ENCODE measurements at regions not wholly inside any gene's neighbourhood (a gene's known extent, or its start where the extent isn't known, plus 50 kb on each side); places are given as distances from the start of the nearest gene placed in this dataset.

DNA sequence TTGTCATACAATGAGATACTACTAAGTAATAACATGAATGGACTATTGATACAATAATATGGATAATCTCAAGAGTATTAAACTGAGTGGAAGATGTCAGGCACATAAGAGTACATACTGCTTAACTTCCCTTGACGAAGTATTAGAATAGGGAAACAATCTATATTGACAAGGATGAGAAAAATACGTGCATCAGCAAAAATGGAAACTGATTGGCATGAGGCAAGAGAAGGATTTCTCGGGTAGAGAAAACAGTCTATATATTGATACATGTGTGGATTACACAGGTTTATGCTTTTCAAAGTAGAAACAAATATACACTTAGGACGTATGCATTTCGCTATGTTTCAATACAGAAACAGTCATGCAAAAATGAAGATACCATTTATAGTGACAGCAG is 57.4 kb downstream of the PRR20E start:
- 92 to 96% methylated on average over 3 to 5 of the region's 5 CpGs for WGBS, 2 experiments (ENCODE audit: insufficient coverage in 1 of 2, insufficient read length in 1 of 2)
- no peak overlapping the region for H3K27ac ChIP-seq (ENCODE audit: low read depth, low read length)
- no peak for DNase-seq
- H3K9ac ChIP-seq (ENCODE audit: extremely low read depth, low read length, poor library complexity, severe bottlenecking) = no peak overlapping the region
- no peaks in the 10 kb centered on the region for H3K9me3 ChIP-seq (ENCODE audit: control insufficient read depth, low read length)
- Mint-ChIP-seq H3K9me3 (no peaks in the 10 kb centered on the region), H3K4me1 (no peaks in the 10 kb centered on the region), H3K27ac (no peak overlapping the region), H3K27me3 (ENCODE audit: insufficient read depth) (no peaks in the 10 kb centered on the region), H3K4me3 (no peak overlapping the region), H3K36me3 (ENCODE audit: low read depth) (no peaks in the 10 kb centered on the region)
- no peaks in the 10 kb centered on the region for H3K4me1 ChIP-seq (ENCODE audit: control insufficient read depth, insufficient read depth, low read length)
- TF ChIP-seq CTCF (conservative IDR thresholded peaks at IDR 0.05) = no peak
- no peak overlapping the region for H3K4me3 ChIP-seq (ENCODE audit: low read length)
- H3K36me3 ChIP-seq (ENCODE audit: control insufficient read depth, insufficient read depth, low read length) = no peaks in the 10 kb centered on the region
- no peaks in the 10 kb centered on the region for H3K27me3 ChIP-seq (ENCODE audit: control insufficient read depth, insufficient read depth, low read length, poor library complexity, severe bottlenecking)

GRCh38 chr13:57250472-57250871 is 83.5 kb downstream of the PRR20E start:
- Mint-ChIP-seq H3K9me3 (no peaks in the 10 kb centered on the region), H3K4me3 (no peak overlapping the region), H3K27ac (no peak overlapping the region), H3K4me1 (no peaks in the 10 kb centered on the region), H3K27me3 (ENCODE audit: insufficient read depth) (peaks cover 4% of the 10 kb centered on the region), H3K36me3 (ENCODE audit: low read depth) (no peaks in the 10 kb centered on the region)
- Histone ChIP-seq H3K9me3 (ENCODE audit: control insufficient read depth, low read length) (no peaks in the 10 kb centered on the region), H3K9ac (ENCODE audit: extremely low read depth, low read length, poor library complexity, severe bottlenecking) (no peak overlapping the region), H3K27me3 (ENCODE audit: control insufficient read depth, insufficient read depth, low read length, poor library complexity, severe bottlenecking) (no peaks in the 10 kb centered on the region), H3K27ac (ENCODE audit: low read depth, low read length) (no peak overlapping the region), H3K4me1 (ENCODE audit: control insufficient read depth, insufficient read depth, low read length) (no peaks in the 10 kb centered on the region), H3K4me3 (ENCODE audit: low read length) (no peak overlapping the region), H3K36me3 (ENCODE audit: control insufficient read depth, insufficient read depth, low read length) (no peaks in the 10 kb centered on the region)
- TF ChIP-seq CTCF (conservative IDR thresholded peaks at IDR 0.05) = no peak
- no peak for DNase-seq
- WGBS, 2 experiments (ENCODE audit: insufficient coverage in 1 of 2, insufficient read length in 1 of 2) = 87% methylated on average over 1 of the region's 2 CpGs; no CpG with 5 or more reads in 1 of the 2 experiments

DNA sequence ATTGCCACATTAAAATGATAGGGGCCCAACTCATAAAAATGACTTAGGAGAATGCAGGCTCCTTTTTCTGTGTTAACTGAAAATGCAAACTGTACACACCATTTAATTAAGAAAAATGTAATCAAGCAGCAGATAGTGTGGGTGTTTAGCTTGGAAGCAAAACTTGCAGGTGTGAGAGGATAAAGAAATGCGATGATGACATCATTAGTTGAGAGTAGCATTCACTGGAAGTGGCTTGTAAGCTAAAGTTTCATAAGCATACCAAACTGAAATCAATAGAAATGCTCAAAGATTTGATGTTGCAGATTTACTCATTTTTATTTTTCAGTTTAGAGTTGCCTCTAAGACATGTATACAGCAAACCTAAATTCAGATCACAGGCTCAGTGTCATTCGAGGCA is 86.6 kb downstream of the PRR20E start:
- no peaks in the 10 kb centered on the region for H3K4me1 ChIP-seq (ENCODE audit: control insufficient read depth, insufficient read depth, low read length)
- Mint-ChIP-seq H3K36me3 (ENCODE audit: low read depth) (no peaks in the 10 kb centered on the region), H3K9me3 (no peaks in the 10 kb centered on the region), H3K27me3 (ENCODE audit: insufficient read depth) (peaks cover 4% of the 10 kb centered on the region), H3K27ac (no peak overlapping the region), H3K4me3 (no peak overlapping the region), H3K4me1 (no peaks in the 10 kb centered on the region)
- H3K36me3 ChIP-seq (ENCODE audit: control insufficient read depth, insufficient read depth, low read length) = no peaks in the 10 kb centered on the region
- H3K9ac ChIP-seq (ENCODE audit: extremely low read depth, low read length, poor library complexity, severe bottlenecking) = no peak overlapping the region
- DNase-seq = no peak
- no peaks in the 10 kb centered on the region for H3K27me3 ChIP-seq (ENCODE audit: control insufficient read depth, insufficient read depth, low read length, poor library complexity, severe bottlenecking)
- no peak overlapping the region for H3K27ac ChIP-seq (ENCODE audit: low read depth, low read length)
- 91% methylated on average over 1 of the region's 2 CpGs; no CpG with 5 or more reads in 1 of the 2 experiments for WGBS, 2 experiments (ENCODE audit: insufficient coverage in 1 of 2, insufficient read length in 1 of 2)
- no peak for TF ChIP-seq CTCF (conservative IDR thresholded peaks at IDR 0.05)
- no peak overlapping the region for H3K4me3 ChIP-seq (ENCODE audit: low read length)
- no peaks in the 10 kb centered on the region for H3K9me3 ChIP-seq (ENCODE audit: control insufficient read depth, low read length)

All from endodermal cell (in vitro differentiated cells).